ENCODE measurements at regions not wholly inside any gene's neighbourhood (a gene's known extent, or its start where the extent isn't known, plus 50 kb on each side); places are given as distances from the start of the nearest gene placed in this dataset.
"Not testable (repeated sequence)": the region's sequence is repeated elsewhere in the genome, so short reads cannot be mapped to it uniquely, and the experiment has no call there.

- Histone ChIP-seq H3K27ac (no peak overlapping the region), H3K4me3 (no peak overlapping the region), H3K9me3 (no peaks in the 10 kb centered on the region), H3K27me3 (no peaks in the 10 kb centered on the region), H3K36me3 (no peaks in the 10 kb centered on the region), H3K4me1 (no peaks in the 10 kb centered on the region)
- intact Hi-C loops (cut with DNase I), result no loop called here
- TF ChIP-seq CTCF (IDR thresholded peaks at IDR 0.05), result no peak
- ATAC-seq (no peak), DNase-seq (no peak)
Observed at GRCh38 chr7:119643558-119643957, 629.4 kb upstream of the KCND2 start.

GRCh38 chr7:119647286-119647685 lies 625.7 kb upstream of the KCND2 start:
- no peak for TF ChIP-seq CTCF (IDR thresholded peaks at IDR 0.05)
- DNase-seq, result no peak
- H3K4me1 ChIP-seq, result no peaks in the 10 kb centered on the region
- H3K27ac ChIP-seq, result no peak overlapping the region
- H3K36me3 ChIP-seq, result no peaks in the 10 kb centered on the region
- ATAC-seq, result no peak
- H3K27me3 ChIP-seq, result no peaks in the 10 kb centered on the region
- no peaks in the 10 kb centered on the region for H3K9me3 ChIP-seq
- intact Hi-C loops (cut with DNase I), result no loop called here
- no peak overlapping the region for H3K4me3 ChIP-seq

- H3K27me3 ChIP-seq; H3K4me1 ChIP-seq; H3K36me3 ChIP-seq; DNase-seq; H3K27ac ChIP-seq; H3K4me3 ChIP-seq; H3K9me3 ChIP-seq; intact Hi-C loops (cut with DNase I); ATAC-seq: not testable (repeated sequence)
Observed at GRCh38 chr7:119648752-119649151, 624.2 kb upstream of the KCND2 start.

- no peak for TF ChIP-seq CTCF (IDR thresholded peaks at IDR 0.05)
- intact Hi-C loops (cut with DNase I), result no loop called here
- Histone ChIP-seq H3K36me3 (no peaks in the 10 kb centered on the region), H3K27ac (no peak overlapping the region), H3K4me3 (no peak overlapping the region), H3K4me1 (no peaks in the 10 kb centered on the region), H3K27me3 (no peaks in the 10 kb centered on the region), H3K9me3 (no peaks in the 10 kb centered on the region)
- ATAC-seq (no peak), DNase-seq (no peak)
Observed at GRCh38 chr7:119660080-119660479, 612.9 kb upstream of the KCND2 start.

- H3K27ac ChIP-seq, result no peak overlapping the region
- no peak for TF ChIP-seq CTCF (IDR thresholded peaks at IDR 0.05)
- intact Hi-C loops (cut with DNase I), result no loop called here
- DNase-seq (no peak), ATAC-seq (no peak)
- H3K27me3 ChIP-seq, result no peaks in the 10 kb centered on the region
- no peak overlapping the region for H3K4me3 ChIP-seq
- no peaks in the 10 kb centered on the region for H3K4me1 ChIP-seq
- no peaks in the 10 kb centered on the region for H3K36me3 ChIP-seq
- H3K9me3 ChIP-seq, result no peaks in the 10 kb centered on the region
Observed at GRCh38 chr7:119664601-119665000, 608.4 kb upstream of the KCND2 start.

GRCh38 chr7:119665796-119666195 lies 607.2 kb upstream of the KCND2 start:
- DNase-seq (no peak), ATAC-seq (no peak)
- intact Hi-C loops (cut with DNase I), result no loop called here
- Histone ChIP-seq H3K27me3 (no peaks in the 10 kb centered on the region), H3K9me3 (no peaks in the 10 kb centered on the region), H3K27ac (no peak overlapping the region), H3K4me1 (no peaks in the 10 kb centered on the region), H3K36me3 (no peaks in the 10 kb centered on the region), H3K4me3 (no peak overlapping the region)
- TF ChIP-seq CTCF (IDR thresholded peaks at IDR 0.05), result no peak
